K562 (cell line): ENCODE measurements at regions not wholly inside any gene's neighbourhood (a gene's known extent, or its start where the extent isn't known, plus 50 kb on each side); places are given as distances from the start of the nearest gene placed in this dataset.

Experiments used
- ATAC-seq: fragments of 200-7000 bp; cut with Tn5 transposase; 3 replicates; pipeline ENCODE4 v1.9.1; 2020; ENCODE audit warnings: moderate library complexity
- BruUV-seq: library from RNA; stranded (reverse); fragments of 400-500 nt; replicated peaks from 2 replicates; lab custom pipeline; 2021; lab: Mats Ljungman, UMichigan
- CTCF ChIA-PET: fragments of 300-600 bp; formaldehyde crosslinking; extraction: SDS; loops from one replicate; lab custom pipeline; 2021; ENCODE audit warnings: low intra/inter-chr PET ratio; lab: Yijun Ruan, JAX
- POLR2A ChIA-PET: fragments of 300-600, 350-650 bp; sonication (Branson Sonifier 250); formaldehyde crosslinking; extraction: SDS; loops from one replicate; lab custom pipeline; 2021; ENCODE audit warnings: antibody characterized with exemption, inconsistent platforms; lab: Yijun Ruan, JAX
- DNase-seq, 4 experiments: peaks; one replicate each; pipeline versions ENCODE4 v3.0.0 to v3.0.0-alpha.2; 2011 to 2018; ENCODE audit warnings: low spot score in 3 of 4, mixed read lengths in 3 of 4; ENCODE audit errors: extremely low read depth in 1 of 4
- FAIRE-seq: peaks from 2 replicates; lab custom pipeline; 2011; peaks lifted over from hg19 to GRCh38; lab: Jason Lieb, UNC
- H2AFZ ChIP-seq: 2 replicates; pipeline ENCODE4 v1.6.0; 2011; ENCODE audit warnings: low read depth, low read length, control low read depth, inconsistent platforms
- H3K27ac ChIP-seq: fragments of 200-600 bp; 3 replicates; pipeline ENCODE4 v1.8.0; 2011; ENCODE audit warnings: low read depth, mild to moderate bottlenecking, control low read depth, inconsistent platforms, low read length, moderate library complexity, mixed read lengths; ENCODE audit errors: extremely low read depth
- H3K27me3 ChIP-seq, 2 experiments: fragments of 300-600 bp in 1 of 2; 2 replicates in 1 of 2; 3 replicates in 1 of 2; pipeline versions ENCODE4 v1.6.0 to v1.8.0; 2011; ENCODE audit warnings: inconsistent platforms in 2 of 2, low read length in 2 of 2, mild to moderate bottlenecking in 1 of 2, mixed read lengths in 1 of 2, moderate library complexity in 1 of 2; ENCODE audit not compliant: control insufficient read depth in 2 of 2, insufficient read depth in 2 of 2
- H3K36me3 ChIP-seq: fragments of 300-600 bp; 3 replicates; pipeline ENCODE4 v1.8.0; 2011; ENCODE audit warnings: mild to moderate bottlenecking, low read length, inconsistent platforms; ENCODE audit not compliant: control insufficient read depth, insufficient read depth
- H3K4me1 ChIP-seq, 2 experiments: fragments of 200-600 bp in 1 of 2; replicated peaks in 1 of 2; 2 replicates in 1 of 2; 3 replicates in 1 of 2; pipeline versions ENCODE4 v1.5.1 to v1.8.0; 2011; ENCODE audit warnings: inconsistent platforms in 2 of 2, low read length in 2 of 2, mild to moderate bottlenecking in 1 of 2, mixed read lengths in 1 of 2, moderate library complexity in 1 of 2; ENCODE audit not compliant: control insufficient read depth in 2 of 2, insufficient read depth in 2 of 2
- H3K4me2 ChIP-seq: 2 replicates; pipeline ENCODE4 v1.6.1; 2011; ENCODE audit warnings: low read length, control low read depth, inconsistent platforms, mixed read lengths; ENCODE audit not compliant: insufficient read depth
- H3K4me3 ChIP-seq: fragments of 200-600 bp; sonication (generic), shearing (Covaris generic); 2 replicates; pipeline ENCODE4 v1.5.1; 2016; ENCODE audit warnings: control low read depth, inconsistent platforms
- H3K79me2 ChIP-seq: fragments of 200-600 bp; 3 replicates; pipeline ENCODE4 v1.8.0; 2011; ENCODE audit warnings: low read length, inconsistent platforms; ENCODE audit not compliant: control insufficient read depth, insufficient read depth
- H3K9ac ChIP-seq, 2 experiments: 2 replicates each; pipeline versions ENCODE4 v1.6.0 to v1.6.1; 2011; ENCODE audit warnings: low read depth in 2 of 2, low read length in 2 of 2, control low read depth in 1 of 2, inconsistent platforms in 1 of 2, mild to moderate bottlenecking in 1 of 2, mixed read lengths in 1 of 2; ENCODE audit not compliant: insufficient read depth in 1 of 2
- H3K9me1 ChIP-seq: one replicate; pipeline ENCODE4 v1.6.0; 2011; ENCODE audit warnings: inconsistent platforms, mild to moderate bottlenecking, low read length, moderate library complexity; ENCODE audit not compliant: control insufficient read depth, insufficient read depth
- H3K9me3 ChIP-seq: replicated peaks from 2 replicates; pipeline ENCODE4 v1.5.1; 2011; ENCODE audit warnings: low read depth, low read length, inconsistent platforms; ENCODE audit not compliant: control insufficient read depth, insufficient read depth
- H4K20me1 ChIP-seq: replicated peaks from 2 replicates; pipeline ENCODE4 v1.6.1; 2011; ENCODE audit warnings: low read length, inconsistent platforms, mixed read lengths; ENCODE audit not compliant: control insufficient read depth, insufficient read depth
- BRCA1 ChIP-seq, 2 experiments: fragments of 450-650 bp in 1 of 2; sonication (generic) in 1 of 2; formaldehyde crosslinking in 1 of 2; IDR thresholded peaks; 2 replicates each; pipeline versions ENCODE4 v1.5.0 to v1.6.1; 2017 to 2020; ENCODE audit warnings: mild to moderate bottlenecking in 1 of 2, missing genetic modification reagents in 1 of 2
- CHD2 ChIP-seq: IDR thresholded peaks from 2 replicates; pipeline ENCODE4 v1.6.1; 2011; ENCODE audit warnings: low read depth, low read length
- MITF ChIP-seq: IDR thresholded peaks from 2 replicates; pipeline ENCODE4 v1.6.1; 2014; ENCODE audit warnings: antibody characterized with exemption
- NFIX ChIP-seq: fragments of 250-450 bp; sonication (Bioruptor Pico); IDR thresholded peaks from 2 replicates; pipeline ENCODE4 v1.4.0; 2020; ENCODE audit warnings: low read depth, mild to moderate bottlenecking, moderate library complexity
- NFRKB ChIP-seq: fragments of 450-650 bp; IDR thresholded peaks from 2 replicates; pipeline ENCODE4 v1.6.1; 2016; ENCODE audit warnings: low read depth
- SP2 ChIP-seq: IDR thresholded peaks from 2 replicates; pipeline ENCODE4 v1.6.1; 2011; ENCODE audit warnings: mild to moderate bottlenecking, low read depth, low read length, moderate library complexity; ENCODE audit not compliant: poor library complexity, severe bottlenecking; ENCODE audit errors: extremely low read depth
- SRSF7 ChIP-seq: fragments of 200-400 bp; formaldehyde crosslinking; optimal IDR thresholded peaks from 2 replicates; pipeline ENCODE3; 2017; ENCODE audit warnings: mild to moderate bottlenecking, low read depth, low read length
- TCF7 ChIP-seq: sonication (generic); IDR thresholded peaks from 2 replicates; pipeline ENCODE4 v1.6.1; 2016; ENCODE audit warnings: antibody characterized with exemption, borderline replicate concordance
- ZKSCAN8 ChIP-seq: fragments of 200-800 bp; sonication (Bioruptor generic); IDR thresholded peaks from 2 replicates; pipeline ENCODE4 v1.6.1; 2016; ENCODE audit warnings: missing genetic modification characterization, missing compliant biosample characterization
- ZMIZ1 ChIP-seq, 2 experiments: fragments of 150-350 bp in 1 of 2; IDR thresholded peaks; 2 replicates each; pipeline ENCODE4 v1.6.1; 2012 to 2016; ENCODE audit warnings: low read depth in 2 of 2, low read length in 2 of 2, mild to moderate bottlenecking in 1 of 2, moderate library complexity in 1 of 2
- ZNF146 ChIP-seq: IDR thresholded peaks from one replicate; pipeline ENCODE4 v1.6.1; 2018; ENCODE audit warnings: missing compliant biosample characterization; ENCODE audit not compliant: unreplicated experiment
- ZNF444 ChIP-seq: fragments of 250-450 bp; sonication (Bioruptor Pico); IDR thresholded peaks from 2 replicates; pipeline ENCODE4 v1.4.0; 2020; ENCODE audit warnings: mild to moderate bottlenecking, moderate library complexity
- ZNF518B ChIP-seq: fragments of 250-450 bp; sonication (Bioruptor Pico); IDR thresholded peaks from 2 replicates; pipeline ENCODE4 v1.5.0; 2021; ENCODE audit warnings: mild to moderate bottlenecking, moderate library complexity
- ZNF699 ChIP-seq: fragments of 250-450 bp; sonication (Bioruptor Pico); IDR thresholded peaks from 2 replicates; pipeline ENCODE4 v1.8.0; 2021; ENCODE audit warnings: mild to moderate bottlenecking, moderate library complexity; ENCODE audit not compliant: insufficient replicate concordance
- WGBS: fragments of 100-300 bp; shearing (Covaris generic); methylation state at CpG from one replicate; pipeline ENCODE4 v1.1.6; 2016; ENCODE audit warnings: low coverage, mixed read lengths; ENCODE audit not compliant: insufficient coverage; ENCODE audit errors: missing lambda C conversion rate; 5-methylcytosine and 5-hydroxymethylcytosine counted together
- in situ Hi-C: fragments of 300-500 bp; cut with MboI; formaldehyde crosslinking; loops from 4 replicates; pipeline ENCODE4 v1.15.0; 2018; ENCODE audit warnings: inconsistent platforms, mixed read lengths
- intact Hi-C: fragments of 100-400 bp; cut with micrococcal nuclease; formaldehyde crosslinking; loops from 2 replicates; pipeline ENCODE4 v1.14.2; 2022

GRCh38 chr4:29538889-29539646, 1181.1 kb upstream of the PCDH7 start:
- Histone ChIP-seq H3K27me3 (no peaks in the 10 kb centered on the region), H3K79me2 (no peaks in the 10 kb centered on the region), H3K4me2 (no peak overlapping the region), H2AFZ (no peak overlapping the region), H3K4me1 (no peaks in the 10 kb centered on the region), H3K9me1 (no peaks in the 10 kb centered on the region), H3K9ac (no peak overlapping the region), H3K27ac (no peak overlapping the region), H4K20me1 (no peaks in the 10 kb centered on the region), H3K4me3 (no peak overlapping the region), H3K9me3 (no peaks in the 10 kb centered on the region; the same call in 1 of the 2 replicates), H3K36me3 (no peaks in the 10 kb centered on the region)
- ATAC-seq (no peak), DNase-seq (no peak), FAIRE-seq (no peak)
- WGBS: 0% methylated on average over 4 of the region's 4 CpGs
- intact Hi-C loops: no loop called here
- BruUV-seq: no TSS peak
- in situ Hi-C loops: no loop called here
- CTCF ChIA-PET: no interaction called here
- POLR2A ChIA-PET: no interaction called here
- TF ChIP-seq ZKSCAN8 (CRISPR knock-in tag) (no peak), NFIX (no peak), ZNF518B (CRISPR knock-in tag) (no peak), MITF (no peak), ZNF699 (CRISPR knock-in tag) (no peak), ZNF444 (CRISPR knock-in tag) (no peak), BRCA1 (IDR thresholded peaks at IDR 0.05) (no peak), BRCA1 (CRISPR knock-in tag; IDR thresholded peaks at IDR 0.05) (no peak), ZMIZ1 (IDR thresholded peaks at IDR 0.05; ENCODE audit: low read depth in 2 of 2, low read length in 2 of 2) (no peak), SP2 (no peak), TCF7 (no peak), SRSF7 (no peak), ZNF146 (CRISPR knock-in tag) (no peak), CHD2 (no peak), NFRKB (no peak)
